PC-3 (cell line): ENCODE measurements at regions not wholly inside any gene's neighbourhood (a gene's known extent, or its start where the extent isn't known, plus 50 kb on each side); places are given as distances from the start of the nearest gene placed in this dataset.
A peak's percentile ranks its signal among the peaks of the same experiment; 100 is the strongest.

ENCODE experiments used
- ATAC-seq: fragments of 200-7000 bp; cut with Tn5 transposase; 2 replicates; pipeline ENCODE4 v1.9.1; 2020; ENCODE audit warnings: mild to moderate bottlenecking, moderate library complexity
- BruUV-seq: library from RNA; stranded (reverse); fragments of 400-500 nt; replicated peaks from 2 replicates; lab custom pipeline; 2021; lab: Mats Ljungman, UMichigan
- CTCF ChIA-PET: fragments of 300-600 bp; sonication (Branson Sonifier 250); formaldehyde crosslinking; loops from one replicate; lab custom pipeline; 2022; ENCODE audit warnings: antibody characterized with exemption; lab: Charles Lee
- POLR2A ChIA-PET: fragments of 300-600 bp; sonication (Branson Sonifier 250); formaldehyde crosslinking; loops from one replicate; lab custom pipeline; 2022; ENCODE audit warnings: antibody characterized with exemption; ENCODE audit not compliant: unreplicated experiment; lab: Charles Lee
- DNase-seq: peaks from one replicate; pipeline ENCODE4 v3.0.0-alpha.2; 2015
- H2AFZ ChIP-seq: fragments of 300-600 bp; sonication (generic); 2 replicates; pipeline ENCODE4 v1.6.0; 2016; ENCODE audit warnings: antibody characterized with exemption, low read length
- H3F3A ChIP-seq: fragments of 300-600 bp; sonication (generic); one replicate; pipeline ENCODE4 v1.6.0; 2017; ENCODE audit warnings: antibody characterized with exemption, low read length, control low read depth, mild to moderate bottlenecking; ENCODE audit not compliant: unreplicated experiment
- H3K27ac ChIP-seq: fragments of 300-600 bp; sonication (generic); 2 replicates; pipeline ENCODE4 v1.5.1; 2016; ENCODE audit warnings: mild to moderate bottlenecking, low read length
- H3K27me3 ChIP-seq: fragments of 300-600 bp; sonication (generic); 2 replicates; pipeline ENCODE4 v1.6.1; 2016; ENCODE audit warnings: low read length, mixed read lengths
- H3K36me3 ChIP-seq: fragments of 300-600 bp; sonication (generic); 2 replicates; pipeline ENCODE4 v1.6.1; 2016; ENCODE audit warnings: low read depth, mixed run types, low read length, mixed read lengths
- H3K4me1 ChIP-seq: fragments of 300-600 bp; sonication (generic); 2 replicates; pipeline ENCODE4 v1.5.1; 2016; ENCODE audit warnings: low read length; ENCODE audit not compliant: insufficient read depth
- H3K4me2 ChIP-seq: fragments of 300-600 bp; sonication (generic); 2 replicates; pipeline ENCODE4 v1.6.0; 2016; ENCODE audit warnings: low read length
- H3K4me3 ChIP-seq: fragments of 300-600 bp; sonication (generic); 2 replicates; pipeline ENCODE4 v1.5.1; 2016; ENCODE audit warnings: mild to moderate bottlenecking, low read length, mixed read lengths
- H3K79me2 ChIP-seq: fragments of 300-600 bp; sonication (generic); 2 replicates; pipeline ENCODE4 v1.6.1; 2017; ENCODE audit warnings: low read length, mixed read lengths
- H3K9ac ChIP-seq: fragments of 300-600 bp; sonication (generic); 2 replicates; pipeline ENCODE4 v1.6.0; 2016; ENCODE audit warnings: mild to moderate bottlenecking, low read length
- H3K9me2 ChIP-seq: fragments of 300-600 bp; sonication (generic); replicated peaks from 2 replicates; pipeline ENCODE4 v1.6.1; 2016; ENCODE audit warnings: mixed run types, low read length, mixed read lengths
- H3K9me3 ChIP-seq: fragments of 300-600 bp; sonication (generic); 2 replicates; pipeline ENCODE4 v1.6.1; 2016; ENCODE audit warnings: low read length, mixed read lengths
- H4K20me1 ChIP-seq: fragments of 300-600 bp; sonication (generic); 2 replicates; pipeline ENCODE4 v1.6.1; 2016; ENCODE audit warnings: low read length, mixed read lengths
- CTCF ChIP-seq: fragments of 300-600 bp; sonication (generic); conservative IDR thresholded peaks from 2 replicates; pipeline ENCODE4 v1.5.1; 2017; ENCODE audit warnings: antibody characterized with exemption, low read depth, mild to moderate bottlenecking, low read length
- EZH2 ChIP-seq: fragments of 300-600 bp; sonication (generic); IDR thresholded peaks from one replicate; pipeline ENCODE4 v1.6.1; 2017; ENCODE audit warnings: antibody characterized with exemption, mild to moderate bottlenecking, low read length; ENCODE audit not compliant: unreplicated experiment
- EZH2phosphoT487 ChIP-seq: fragments of 300-600 bp; sonication (generic); IDR thresholded peaks from 2 replicates; pipeline ENCODE4 v1.6.1; 2018; ENCODE audit warnings: mild to moderate bottlenecking, antibody characterized with exemption, low read length, borderline replicate concordance
- intact Hi-C: fragments of 100-400 bp; cut with micrococcal nuclease; formaldehyde crosslinking; loops from 2 replicates; pipeline ENCODE4 v1.9.0; 2023

GRCh38 chr3:194817592-194817930 is 131.9 kb downstream of the FAM43A start:
- Histone ChIP-seq H3K79me2 (no peaks in the 10 kb centered on the region), H3K9me2 (no peaks in the 10 kb centered on the region), H3K9me3 (no peaks in the 10 kb centered on the region), H2AFZ (no peak overlapping the region), H3K27me3 (no peaks in the 10 kb centered on the region), H3K4me3 (no peak overlapping the region), H3K4me1 (no peaks in the 10 kb centered on the region), H3K27ac (no peak overlapping the region), H3K36me3 (no peaks in the 10 kb centered on the region), H3K4me2 (no peak overlapping the region), H3K9ac (no peak overlapping the region), H4K20me1 (no peaks in the 10 kb centered on the region), H3F3A (no peaks in the 10 kb centered on the region)
- ATAC-seq (no peak), DNase-seq (no peak)
- TF ChIP-seq EZH2phosphoT487 (no peak), CTCF (no peak), EZH2 (no peak)
- CTCF ChIA-PET: interaction anchor here (1.1 kb wide), 1 partner anchor 135 kb away, joined by 3 read pairs; no protein-coding TSS in a partner anchor
- intact Hi-C loops: loop anchor here (5.0 kb wide), 1 partner anchor 130 kb away; the partner anchor contains the start of gene FAM43A
- POLR2A ChIA-PET: no interaction called here
- no TSS peak for BruUV-seq

GRCh38 chr3:194817936-194818335 is 132.3 kb downstream of the FAM43A start:
- Histone ChIP-seq H4K20me1 (no peaks in the 10 kb centered on the region), H3F3A (no peaks in the 10 kb centered on the region), H3K9me2 (no peaks in the 10 kb centered on the region), H2AFZ (no peak overlapping the region), H3K4me3 (no peak overlapping the region), H3K4me1 (no peaks in the 10 kb centered on the region), H3K36me3 (no peaks in the 10 kb centered on the region), H3K27ac (no peak overlapping the region), H3K79me2 (no peaks in the 10 kb centered on the region), H3K4me2 (no peak overlapping the region), H3K27me3 (no peaks in the 10 kb centered on the region), H3K9ac (no peak overlapping the region), H3K9me3 (no peaks in the 10 kb centered on the region)
- DNase-seq (no peak), ATAC-seq (no peak)
- BruUV-seq: no TSS peak
- CTCF ChIA-PET: no interaction called here
- POLR2A ChIA-PET: interaction anchor here (0.5 kb wide), 1 partner anchor 484 kb away, joined by 5 read pairs; no protein-coding TSS in a partner anchor
- intact Hi-C loops: loop anchor here (5.0 kb wide), 1 partner anchor 131 kb away; the partner anchor contains the start of gene FAM43A
- TF ChIP-seq CTCF (no peak), EZH2 (no peak), EZH2phosphoT487 (no peak)

DNA sequence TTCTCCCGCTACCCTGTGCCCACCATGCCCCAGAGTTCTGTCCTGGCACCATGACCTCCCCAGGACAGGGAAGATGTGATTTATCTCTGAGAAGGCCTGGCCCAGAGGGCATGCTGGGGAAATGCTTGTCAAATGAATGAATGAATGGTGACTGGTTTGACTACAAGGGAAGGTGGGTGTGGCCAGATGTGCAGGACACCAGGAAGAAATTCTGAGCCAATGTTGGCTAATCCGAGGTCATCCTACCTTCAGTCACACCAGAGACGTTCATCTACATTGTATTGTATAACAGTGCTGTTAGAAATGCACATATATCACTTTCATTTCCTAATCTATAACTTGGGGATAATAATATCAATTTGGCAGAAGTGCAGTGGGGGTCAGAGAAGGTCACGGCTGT is 138.4 kb downstream of the FAM43A start:
- Histone ChIP-seq H3K27me3 (no peaks in the 10 kb centered on the region), H3K9ac (peak overlapping the region; percentile 53), H3K4me3 (no peak overlapping the region), H3K4me1 (peaks cover 16% of the 10 kb centered on the region), H3K79me2 (no peaks in the 10 kb centered on the region), H2AFZ (no peak overlapping the region), H3K4me2 (peak overlapping the region; percentile 53), H3K9me3 (no peaks in the 10 kb centered on the region), H3K36me3 (no peaks in the 10 kb centered on the region), H3K27ac (peak overlapping the region; percentile 68), H4K20me1 (no peaks in the 10 kb centered on the region), H3K9me2 (no peaks in the 10 kb centered on the region), H3F3A (no peaks in the 10 kb centered on the region)
- no TSS peak for BruUV-seq
- DNase-seq (peak; percentile 55), ATAC-seq (no peak; the same call in 1 of the 2 replicates)
- ChIA-PET POLR2A (no interaction called here), CTCF (no interaction called here)
- intact Hi-C loops: no loop called here
- TF ChIP-seq EZH2: no peak
- TF ChIP-seq EZH2phosphoT487: no peak
- no peak for TF ChIP-seq CTCF
